ENCODE measurements at regions not wholly inside any gene's neighbourhood (a gene's known extent, or its start where the extent isn't known, plus 50 kb on each side); places are given as distances from the start of the nearest gene placed in this dataset.

DNA sequence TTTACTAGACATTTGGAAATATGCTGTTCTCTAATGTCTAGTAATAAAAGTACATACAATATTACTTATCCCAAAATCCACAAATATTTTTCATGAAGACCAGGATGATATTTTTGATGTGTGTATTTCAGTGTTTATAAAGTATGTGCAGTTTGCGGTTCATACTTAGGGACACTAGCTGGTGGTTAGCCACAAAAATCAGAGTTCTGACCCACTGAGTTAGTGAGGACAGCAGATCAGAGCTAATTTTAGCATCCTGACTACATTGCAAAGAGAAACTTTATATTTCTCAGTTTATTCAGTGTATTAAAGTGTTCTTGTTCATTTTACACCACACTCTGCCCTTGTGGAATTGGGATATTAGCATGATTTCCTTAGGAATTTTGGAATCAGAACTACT is 655.3 kb downstream of the HTR1A start:
- Mint-ChIP-seq H3K27ac (no peak overlapping the region), H3K4me1 (no peaks in the 10 kb centered on the region), H3K4me3 (no peak overlapping the region), H3K9me3 (no peaks in the 10 kb centered on the region), H3K36me3 (no peaks in the 10 kb centered on the region), H3K27me3 (ENCODE audit: low read depth) (no peaks in the 10 kb centered on the region)
- ATAC-seq (no peak), DNase-seq (ENCODE audit: low spot score) (no peak)
- CTCF ChIA-PET, result no interaction called here
- TF ChIP-seq CREB1 (CRISPR knock-in tag; IDR thresholded peaks at IDR 0.05) (no peak), NR2C2 (CRISPR knock-in tag; IDR thresholded peaks at IDR 0.05) (no peak), FOXP4 (CRISPR knock-in tag; IDR thresholded peaks at IDR 0.05) (no peak), OVOL2 (CRISPR knock-in tag; IDR thresholded peaks at IDR 0.05; ENCODE audit: borderline replicate concordance) (no peak), NR3C1 (CRISPR knock-in tag; conservative IDR thresholded peaks at IDR 0.05; ENCODE audit: low read depth) (no peak)
- TF ChIP-seq, protein P1, sequence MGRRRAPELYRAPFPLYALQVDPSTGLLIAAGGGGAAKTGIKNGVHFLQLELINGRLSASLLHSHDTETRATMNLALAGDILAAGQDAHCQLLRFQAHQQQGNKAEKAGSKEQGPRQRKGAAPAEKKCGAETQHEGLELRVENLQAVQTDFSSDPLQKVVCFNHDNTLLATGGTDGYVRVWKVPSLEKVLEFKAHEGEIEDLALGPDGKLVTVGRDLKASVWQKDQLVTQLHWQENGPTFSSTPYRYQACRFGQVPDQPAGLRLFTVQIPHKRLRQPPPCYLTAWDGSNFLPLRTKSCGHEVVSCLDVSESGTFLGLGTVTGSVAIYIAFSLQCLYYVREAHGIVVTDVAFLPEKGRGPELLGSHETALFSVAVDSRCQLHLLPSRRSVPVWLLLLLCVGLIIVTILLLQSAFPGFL (CRISPR knock-in tag; IDR thresholded peaks at IDR 0.05; ENCODE audit: borderline replicate concordance), result no peak
- TF ChIP-seq, protein P2, sequence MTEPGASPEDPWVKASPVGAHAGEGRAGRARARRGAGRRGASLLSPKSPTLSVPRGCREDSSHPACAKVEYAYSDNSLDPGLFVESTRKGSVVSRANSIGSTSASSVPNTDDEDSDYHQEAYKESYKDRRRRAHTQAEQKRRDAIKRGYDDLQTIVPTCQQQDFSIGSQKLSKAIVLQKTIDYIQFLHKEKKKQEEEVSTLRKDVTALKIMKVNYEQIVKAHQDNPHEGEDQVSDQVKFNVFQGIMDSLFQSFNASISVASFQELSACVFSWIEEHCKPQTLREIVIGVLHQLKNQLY (CRISPR knock-in tag; IDR thresholded peaks at IDR 0.05), result no peak
- POLR2A ChIA-PET, result no interaction called here

- no peaks in the 10 kb centered on the region for H3K4me1 Mint-ChIP-seq
- no peaks in the 10 kb centered on the region for H3K9me3 Mint-ChIP-seq
- no peaks in the 10 kb centered on the region for H3K27me3 Mint-ChIP-seq (ENCODE audit: low read depth)
- POLR2A ChIA-PET, result no interaction called here
- CTCF ChIA-PET, result no interaction called here
- no peak overlapping the region for H3K4me3 Mint-ChIP-seq
- H3K27ac Mint-ChIP-seq, result no peak overlapping the region
- no peak for DNase-seq (ENCODE audit: low spot score)
- TF ChIP-seq ELF4 (CRISPR knock-in tag; IDR thresholded peaks at IDR 0.05; ENCODE audit: low read depth) (no peak), ZMAT4 (CRISPR knock-in tag; IDR thresholded peaks at IDR 0.05) (no peak), SMAD4 (CRISPR knock-in tag; IDR thresholded peaks at IDR 0.05) (no peak), NR3C1 (CRISPR knock-in tag; conservative IDR thresholded peaks at IDR 0.05; ENCODE audit: low read depth) (no peak), E2F5 (CRISPR knock-in tag; IDR thresholded peaks at IDR 0.05) (no peak), CBFB (CRISPR knock-in tag; IDR thresholded peaks at IDR 0.05; ENCODE audit: low read depth) (no peak), ZNF512 (CRISPR knock-in tag; IDR thresholded peaks at IDR 0.05; ENCODE audit: borderline replicate concordance) (no peak), KAT7 (CRISPR knock-in tag; IDR thresholded peaks at IDR 0.05; ENCODE audit: borderline replicate concordance) (no peak), ZNF317 (CRISPR knock-in tag; IDR thresholded peaks at IDR 0.05; ENCODE audit: borderline replicate concordance, low read depth) (no peak), OVOL2 (CRISPR knock-in tag; IDR thresholded peaks at IDR 0.05; ENCODE audit: borderline replicate concordance) (no peak), JUN (CRISPR knock-in tag; IDR thresholded peaks at IDR 0.05) (no peak), CDX4 (CRISPR knock-in tag; IDR thresholded peaks at IDR 0.05; ENCODE audit: borderline replicate concordance) (no peak)
- TF ChIP-seq, protein P3, sequence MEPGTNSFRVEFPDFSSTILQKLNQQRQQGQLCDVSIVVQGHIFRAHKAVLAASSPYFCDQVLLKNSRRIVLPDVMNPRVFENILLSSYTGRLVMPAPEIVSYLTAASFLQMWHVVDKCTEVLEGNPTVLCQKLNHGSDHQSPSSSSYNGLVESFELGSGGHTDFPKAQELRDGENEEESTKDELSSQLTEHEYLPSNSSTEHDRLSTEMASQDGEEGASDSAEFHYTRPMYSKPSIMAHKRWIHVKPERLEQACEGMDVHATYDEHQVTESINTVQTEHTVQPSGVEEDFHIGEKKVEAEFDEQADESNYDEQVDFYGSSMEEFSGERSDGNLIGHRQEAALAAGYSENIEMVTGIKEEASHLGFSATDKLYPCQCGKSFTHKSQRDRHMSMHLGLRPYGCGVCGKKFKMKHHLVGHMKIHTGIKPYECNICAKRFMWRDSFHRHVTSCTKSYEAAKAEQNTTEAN (CRISPR knock-in tag; IDR thresholded peaks at IDR 0.05), result no peak
- TF ChIP-seq, protein P4, sequence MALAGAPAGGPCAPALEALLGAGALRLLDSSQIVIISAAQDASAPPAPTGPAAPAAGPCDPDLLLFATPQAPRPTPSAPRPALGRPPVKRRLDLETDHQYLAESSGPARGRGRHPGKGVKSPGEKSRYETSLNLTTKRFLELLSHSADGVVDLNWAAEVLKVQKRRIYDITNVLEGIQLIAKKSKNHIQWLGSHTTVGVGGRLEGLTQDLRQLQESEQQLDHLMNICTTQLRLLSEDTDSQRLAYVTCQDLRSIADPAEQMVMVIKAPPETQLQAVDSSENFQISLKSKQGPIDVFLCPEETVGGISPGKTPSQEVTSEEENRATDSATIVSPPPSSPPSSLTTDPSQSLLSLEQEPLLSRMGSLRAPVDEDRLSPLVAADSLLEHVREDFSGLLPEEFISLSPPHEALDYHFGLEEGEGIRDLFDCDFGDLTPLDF (CRISPR knock-in tag; IDR thresholded peaks at IDR 0.05), result no peak
- TF ChIP-seq, protein P1 (CRISPR knock-in tag; IDR thresholded peaks at IDR 0.05; ENCODE audit: borderline replicate concordance), result no peak
- TF ChIP-seq, protein P5, sequence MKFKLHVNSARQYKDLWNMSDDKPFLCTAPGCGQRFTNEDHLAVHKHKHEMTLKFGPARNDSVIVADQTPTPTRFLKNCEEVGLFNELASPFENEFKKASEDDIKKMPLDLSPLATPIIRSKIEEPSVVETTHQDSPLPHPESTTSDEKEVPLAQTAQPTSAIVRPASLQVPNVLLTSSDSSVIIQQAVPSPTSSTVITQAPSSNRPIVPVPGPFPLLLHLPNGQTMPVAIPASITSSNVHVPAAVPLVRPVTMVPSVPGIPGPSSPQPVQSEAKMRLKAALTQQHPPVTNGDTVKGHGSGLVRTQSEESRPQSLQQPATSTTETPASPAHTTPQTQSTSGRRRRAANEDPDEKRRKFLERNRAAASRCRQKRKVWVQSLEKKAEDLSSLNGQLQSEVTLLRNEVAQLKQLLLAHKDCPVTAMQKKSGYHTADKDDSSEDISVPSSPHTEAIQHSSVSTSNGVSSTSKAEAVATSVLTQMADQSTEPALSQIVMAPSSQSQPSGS (CRISPR knock-in tag; IDR thresholded peaks at IDR 0.05; ENCODE audit: borderline replicate concordance, low read depth), result no peak
- ATAC-seq, result no peak
- no peaks in the 10 kb centered on the region for H3K36me3 Mint-ChIP-seq
These were observed 668.9 kb downstream of the HTR1A start for GRCh38 chr5:63293317-63293716.
